GM10248 (cell line): ENCODE measurements at regions not wholly inside any gene's neighbourhood (a gene's known extent, or its start where the extent isn't known, plus 50 kb on each side); places are given as distances from the start of the nearest gene placed in this dataset.

ENCODE experiments used
- CTCF ChIA-PET: fragments of 300-600 bp; sonication (Branson Sonifier 250); formaldehyde crosslinking; extraction: SDS; loops from one replicate; lab custom pipeline; 2021; ENCODE audit warnings: antibody characterized with exemption; lab: Yijun Ruan, JAX
- POLR2A ChIA-PET: fragments of 350-650 bp; sonication (Branson Sonifier 250); formaldehyde crosslinking; extraction: SDS; loops from one replicate; lab custom pipeline; 2020; ENCODE audit warnings: antibody characterized with exemption; lab: Yijun Ruan, JAX
- DNase-seq: peaks from one replicate; pipeline ENCODE4 v3.0.0; 2012; ENCODE audit errors: extremely low spot score
- CTCF ChIP-seq: IDR thresholded peaks from 2 replicates; pipeline ENCODE4 v1.5.1; 2012; ENCODE audit warnings: mild to moderate bottlenecking, low read depth; ENCODE audit errors: extremely low read depth, missing control alignments, control extremely low read depth

GRCh38 chr3:102329561-102329960 lies 105.3 kb upstream of the ZPLD1 start:
- ChIA-PET POLR2A (no interaction called here), CTCF (no interaction called here)
- TF ChIP-seq CTCF, result no peak
- DNase-seq, result no peak

- ChIA-PET POLR2A (no interaction called here), CTCF (no interaction called here)
Measured at GRCh38 chr3:102332205-102332604, 102.6 kb upstream of the ZPLD1 start.

GRCh38 chr3:102332934-102333333 lies 101.9 kb upstream of the ZPLD1 start:
- ChIA-PET CTCF (interaction anchor here (1.3 kb wide), 1 partner anchor 16 kb away, joined by 3 read pairs; no protein-coding TSS in a partner anchor), POLR2A (no interaction called here)
- TF ChIP-seq CTCF, result no peak
- no peak for DNase-seq

More at GRCh38 chr3:102332205-102332604, 102.6 kb upstream of the ZPLD1 start:
- no peak for TF ChIP-seq CTCF
- DNase-seq, result no peak

- ChIA-PET CTCF (no interaction called here), POLR2A (no interaction called here)
- DNase-seq, result no peak
- no peak for TF ChIP-seq CTCF
Measured at GRCh38 chr3:102336130-102336529, 98.7 kb upstream of the ZPLD1 start.

- POLR2A ChIA-PET, result no interaction called here
- no peak for DNase-seq
- CTCF ChIA-PET, result no interaction called here
- no peak for TF ChIP-seq CTCF
Measured at GRCh38 chr3:102339671-102340070, 95.1 kb upstream of the ZPLD1 start.

GRCh38 chr3:102346897-102347296 lies 87.9 kb upstream of the ZPLD1 start:
- no peak for TF ChIP-seq CTCF
- CTCF ChIA-PET, result no interaction called here
- no peak for DNase-seq
- POLR2A ChIA-PET, result no interaction called here

GRCh38 chr3:102348904-102349303 lies 85.9 kb upstream of the ZPLD1 start:
- no peak for TF ChIP-seq CTCF
- ChIA-PET CTCF (interaction anchor here (1.3 kb wide), 1 partner anchor 9 kb away, joined by 3 read pairs; no protein-coding TSS in a partner anchor), POLR2A (no interaction called here)
- no peak for DNase-seq
